ENCODE measurements at regions not wholly inside any gene's neighbourhood (a gene's known extent, or its start where the extent isn't known, plus 50 kb on each side); places are given as distances from the start of the nearest gene placed in this dataset.

GRCh38 chr12:105803292-105803691 is 335.5 kb downstream of the NUAK1 start:
- Histone ChIP-seq H3K4me1 (ENCODE audit: insufficient read depth, low read length) (no peaks in the 10 kb centered on the region), H3K36me3 (ENCODE audit: insufficient read depth, low read length) (no peaks in the 10 kb centered on the region; the same call in 1 of the 2 replicates), H3K9ac (ENCODE audit: low read depth, low read length) (no peak overlapping the region), H3K9me3 (ENCODE audit: control insufficient read depth, insufficient read depth, low read length) (0 out of 2 replicates have a peak, but pooled peaks cover 4% of the 10 kb centered on the region)

GRCh38 chr12:105804591-105805265 is 334.0 kb downstream of the NUAK1 start:
- no peak overlapping the region for H3K9ac ChIP-seq (ENCODE audit: low read depth, low read length)
- H3K9me3 ChIP-seq (ENCODE audit: control insufficient read depth, insufficient read depth, low read length) = 0 out of 2 replicates have a peak, but pooled peaks cover 4% of the 10 kb centered on the region
- H3K4me1 ChIP-seq (ENCODE audit: insufficient read depth, low read length) = no peaks in the 10 kb centered on the region
- no peaks in the 10 kb centered on the region; the same call in 1 of the 2 replicates for H3K36me3 ChIP-seq (ENCODE audit: insufficient read depth, low read length)

- H3K9ac ChIP-seq (ENCODE audit: low read depth, low read length) = no peak overlapping the region
- H3K36me3 ChIP-seq (ENCODE audit: insufficient read depth, low read length) = no peaks in the 10 kb centered on the region
- H3K9me3 ChIP-seq (ENCODE audit: control insufficient read depth, insufficient read depth, low read length) = 0 out of 2 replicates have a peak, but pooled peaks cover 4% of the 10 kb centered on the region
Observed at GRCh38 chr12:105805730-105806399, 332.9 kb downstream of the NUAK1 start.

GRCh38 chr12:105806400-105806770 is 332.4 kb downstream of the NUAK1 start:
- Histone ChIP-seq H3K9me3 (ENCODE audit: control insufficient read depth, insufficient read depth, low read length) (0 out of 2 replicates have a peak, but pooled peaks cover 4% of the 10 kb centered on the region), H3K9ac (ENCODE audit: low read depth, low read length) (no peak overlapping the region)

More at GRCh38 chr12:105805730-105806399, 332.9 kb downstream of the NUAK1 start:
- H3K4me1 ChIP-seq (ENCODE audit: insufficient read depth, low read length) = no peaks in the 10 kb centered on the region

GRCh38 chr12:105812366-105812765 is 326.4 kb downstream of the NUAK1 start:
- Histone ChIP-seq H3K4me1 (ENCODE audit: insufficient read depth, low read length) (peaks cover 6% of the 10 kb centered on the region; the same call in 1 of the 2 replicates), H3K9me3 (ENCODE audit: control insufficient read depth, insufficient read depth, low read length) (0 out of 2 replicates have a peak, but pooled peaks cover 2% of the 10 kb centered on the region), H3K9ac (ENCODE audit: low read depth, low read length) (no peak overlapping the region), H3K36me3 (ENCODE audit: insufficient read depth, low read length) (no peaks in the 10 kb centered on the region)

More at GRCh38 chr12:105806400-105806770, 332.4 kb downstream of the NUAK1 start:
- H3K4me1 ChIP-seq (ENCODE audit: insufficient read depth, low read length) = no peaks in the 10 kb centered on the region
- no peaks in the 10 kb centered on the region for H3K36me3 ChIP-seq (ENCODE audit: insufficient read depth, low read length)

GRCh38 chr12:105813201-105813600 is 325.6 kb downstream of the NUAK1 start:
- Histone ChIP-seq H3K9ac (ENCODE audit: low read depth, low read length) (no peak overlapping the region), H3K4me1 (ENCODE audit: insufficient read depth, low read length) (peaks cover 6% of the 10 kb centered on the region; the same call in 1 of the 2 replicates), H3K9me3 (ENCODE audit: control insufficient read depth, insufficient read depth, low read length) (0 out of 2 replicates have a peak, but pooled peaks cover 2% of the 10 kb centered on the region), H3K36me3 (ENCODE audit: insufficient read depth, low read length) (no peaks in the 10 kb centered on the region)

- no peaks in the 10 kb centered on the region for H3K36me3 ChIP-seq (ENCODE audit: insufficient read depth, low read length)
- peaks cover 6% of the 10 kb centered on the region; the same call in 1 of the 2 replicates for H3K4me1 ChIP-seq (ENCODE audit: insufficient read depth, low read length)
- no peak overlapping the region for H3K9ac ChIP-seq (ENCODE audit: low read depth, low read length)
- 0 out of 2 replicates have a peak, but pooled peaks cover 2% of the 10 kb centered on the region for H3K9me3 ChIP-seq (ENCODE audit: control insufficient read depth, insufficient read depth, low read length)
Observed at GRCh38 chr12:105814283-105814682, 324.5 kb downstream of the NUAK1 start.

- no peaks in the 10 kb centered on the region for H3K36me3 ChIP-seq (ENCODE audit: insufficient read depth, low read length)
- H3K9ac ChIP-seq (ENCODE audit: low read depth, low read length) = no peak overlapping the region
- peaks cover 18% of the 10 kb centered on the region for H3K4me1 ChIP-seq (ENCODE audit: insufficient read depth, low read length)
- 0 out of 2 replicates have a peak, but pooled peaks cover 2% of the 10 kb centered on the region for H3K9me3 ChIP-seq (ENCODE audit: control insufficient read depth, insufficient read depth, low read length)
Observed at GRCh38 chr12:105819549-105819948, 319.2 kb downstream of the NUAK1 start.

GRCh38 chr12:105820429-105821125 is 318.2 kb downstream of the NUAK1 start:
- no peaks in the 10 kb centered on the region for H3K36me3 ChIP-seq (ENCODE audit: insufficient read depth, low read length)
- H3K9ac ChIP-seq (ENCODE audit: low read depth, low read length) = no peak overlapping the region
- peaks cover 18% of the 10 kb centered on the region for H3K4me1 ChIP-seq (ENCODE audit: insufficient read depth, low read length)
- H3K9me3 ChIP-seq (ENCODE audit: control insufficient read depth, insufficient read depth, low read length) = 0 out of 2 replicates have a peak, but pooled peaks cover 2% of the 10 kb centered on the region

- Histone ChIP-seq H3K4me1 (ENCODE audit: insufficient read depth, low read length) (peaks cover 18% of the 10 kb centered on the region), H3K9me3 (ENCODE audit: control insufficient read depth, insufficient read depth, low read length) (no peaks in the 10 kb centered on the region), H3K9ac (ENCODE audit: low read depth, low read length) (no peak overlapping the region), H3K36me3 (ENCODE audit: insufficient read depth, low read length) (no peaks in the 10 kb centered on the region)
Observed at GRCh38 chr12:105822131-105823105, 316.3 kb downstream of the NUAK1 start.

- H3K4me1 ChIP-seq (ENCODE audit: insufficient read depth, low read length) = peaks cover 18% of the 10 kb centered on the region
- H3K9me3 ChIP-seq (ENCODE audit: control insufficient read depth, insufficient read depth, low read length) = no peaks in the 10 kb centered on the region
- H3K9ac ChIP-seq (ENCODE audit: low read depth, low read length) = no peak overlapping the region
- H3K36me3 ChIP-seq (ENCODE audit: insufficient read depth, low read length) = no peaks in the 10 kb centered on the region
Observed at GRCh38 chr12:105823810-105824209, 314.9 kb downstream of the NUAK1 start.

GRCh38 chr12:105825141-105825540 is 313.6 kb downstream of the NUAK1 start:
- no peaks in the 10 kb centered on the region for H3K36me3 ChIP-seq (ENCODE audit: insufficient read depth, low read length)
- H3K9me3 ChIP-seq (ENCODE audit: control insufficient read depth, insufficient read depth, low read length) = no peaks in the 10 kb centered on the region
- no peak overlapping the region for H3K9ac ChIP-seq (ENCODE audit: low read depth, low read length)
- peaks cover 18% of the 10 kb centered on the region for H3K4me1 ChIP-seq (ENCODE audit: insufficient read depth, low read length)

- H3K36me3 ChIP-seq (ENCODE audit: insufficient read depth, low read length) = no peaks in the 10 kb centered on the region
- no peak overlapping the region for H3K9ac ChIP-seq (ENCODE audit: low read depth, low read length)
- no peaks in the 10 kb centered on the region for H3K4me1 ChIP-seq (ENCODE audit: insufficient read depth, low read length)
- no peaks in the 10 kb centered on the region for H3K9me3 ChIP-seq (ENCODE audit: control insufficient read depth, insufficient read depth, low read length)
Observed at GRCh38 chr12:105831372-105831771, 307.4 kb downstream of the NUAK1 start.

All from ES-I3 (cell line).